Testis (tissue), 2 donors: ENCODE measurements at regions not wholly inside any gene's neighbourhood (a gene's known extent, or its start where the extent isn't known, plus 50 kb on each side); places are given as distances from the start of the nearest gene placed in this dataset.
"Not testable (repeated sequence)": the region's sequence is repeated elsewhere in the genome, so short reads cannot be mapped to it uniquely, and the experiment has no call there.

Source experiments
- CTCF ChIP-seq, 3 experiments: fragments of 450-650 bp in 2 of 3; fragments of 200-600 bp in 1 of 3; sonication (generic) in 1 of 3; IDR thresholded peaks; one replicate each; pipeline ENCODE4 v1.5.1; 2016 to 2019; ENCODE audit warnings: antibody characterized with exemption in 3 of 3, mild to moderate bottlenecking in 2 of 3, moderate library complexity in 1 of 3
- POLR2A ChIP-seq: fragments of 450-650 bp; IDR thresholded peaks from one replicate; pipeline ENCODE4 v1.6.1; 2017; ENCODE audit warnings: antibody characterized with exemption, mild to moderate bottlenecking, moderate library complexity

DNA sequence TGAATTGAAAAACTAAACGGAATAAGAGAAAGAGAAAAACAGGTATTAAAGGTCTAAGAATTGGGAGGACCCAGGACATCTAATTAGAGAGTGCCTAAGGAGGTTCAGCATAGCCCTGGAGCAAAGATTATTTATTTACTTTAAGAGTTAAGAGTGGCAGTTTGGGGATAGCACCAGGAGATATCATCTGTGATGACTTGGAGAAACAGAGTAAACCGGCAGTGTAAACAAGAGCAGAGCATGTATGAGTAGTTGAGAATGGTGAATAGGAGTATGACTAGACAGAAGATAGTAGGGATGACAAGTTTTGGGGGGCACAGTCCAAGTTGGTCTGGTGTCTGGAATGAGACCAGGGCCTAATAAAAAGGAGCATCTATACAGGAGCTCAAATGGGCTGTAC is 167.9 kb upstream of the JADE1 start:
- TF ChIP-seq POLR2A; CTCF (IDR thresholded peaks at IDR 0.05): not testable (repeated sequence)
